Amniotic stem cell (primary cell): ENCODE measurements at regions not wholly inside any gene's neighbourhood (a gene's known extent, or its start where the extent isn't known, plus 50 kb on each side); places are given as distances from the start of the nearest gene placed in this dataset.

ENCODE experiments used
- DNase-seq: peaks from one replicate; lab custom pipeline; 2025; lab: John Stamatoyannopoulos, UW

GRCh38 chr18:40949114-40949950 is 1005.7 kb upstream of the PIK3C3 start:
- no peak for DNase-seq

GRCh38 chr18:40944576-40944975 is 1010.5 kb upstream of the PIK3C3 start:
- no peak for DNase-seq

GRCh38 chr18:40939656-40940515 is 1015.1 kb upstream of the PIK3C3 start:
- DNase-seq, result no peak

GRCh38 chr18:40938615-40939014 is 1016.4 kb upstream of the PIK3C3 start:
- DNase-seq, result no peak

- no peak for DNase-seq
Observed at GRCh38 chr18:40937386-40937785, 1017.6 kb upstream of the PIK3C3 start.

DNA sequence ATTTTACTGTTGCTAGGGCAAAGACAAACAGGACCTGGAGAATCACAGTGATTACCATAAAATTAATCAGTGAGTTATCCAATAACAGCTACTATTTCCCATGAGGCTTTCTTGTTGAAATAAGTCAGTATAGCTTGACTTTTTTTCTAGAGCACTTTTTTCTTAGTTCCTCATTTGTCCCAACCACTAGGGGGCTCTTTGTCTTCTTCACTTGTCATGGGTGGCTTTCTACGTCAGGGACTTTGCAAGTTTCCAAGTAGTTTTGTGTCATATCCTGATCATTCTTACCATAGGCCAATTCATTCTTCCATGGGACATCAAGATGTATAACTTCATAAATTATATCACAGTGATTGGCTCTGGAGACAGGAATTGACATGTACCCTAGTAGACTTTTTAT is 1019.6 kb upstream of the PIK3C3 start:
- no peak for DNase-seq

DNA sequence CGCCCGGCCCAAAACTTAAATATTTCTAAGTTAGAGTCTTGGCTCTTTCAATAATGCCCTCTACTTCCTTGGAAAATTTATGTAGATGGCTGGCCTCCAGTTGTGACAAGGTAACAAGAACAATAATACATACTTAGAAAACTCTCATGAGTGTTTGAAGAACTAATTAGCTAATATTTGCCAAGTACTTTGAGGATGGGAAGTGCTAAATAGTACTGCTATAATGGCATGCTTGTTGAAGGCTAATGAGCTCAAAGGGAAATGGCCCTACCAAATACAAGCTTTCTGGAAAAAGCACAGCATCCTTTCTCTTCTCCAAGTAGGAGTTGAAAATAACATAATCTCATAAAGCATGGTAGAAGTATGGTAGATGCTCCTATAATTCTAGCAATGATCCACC is 1022.2 kb upstream of the PIK3C3 start:
- no peak for DNase-seq

DNA sequence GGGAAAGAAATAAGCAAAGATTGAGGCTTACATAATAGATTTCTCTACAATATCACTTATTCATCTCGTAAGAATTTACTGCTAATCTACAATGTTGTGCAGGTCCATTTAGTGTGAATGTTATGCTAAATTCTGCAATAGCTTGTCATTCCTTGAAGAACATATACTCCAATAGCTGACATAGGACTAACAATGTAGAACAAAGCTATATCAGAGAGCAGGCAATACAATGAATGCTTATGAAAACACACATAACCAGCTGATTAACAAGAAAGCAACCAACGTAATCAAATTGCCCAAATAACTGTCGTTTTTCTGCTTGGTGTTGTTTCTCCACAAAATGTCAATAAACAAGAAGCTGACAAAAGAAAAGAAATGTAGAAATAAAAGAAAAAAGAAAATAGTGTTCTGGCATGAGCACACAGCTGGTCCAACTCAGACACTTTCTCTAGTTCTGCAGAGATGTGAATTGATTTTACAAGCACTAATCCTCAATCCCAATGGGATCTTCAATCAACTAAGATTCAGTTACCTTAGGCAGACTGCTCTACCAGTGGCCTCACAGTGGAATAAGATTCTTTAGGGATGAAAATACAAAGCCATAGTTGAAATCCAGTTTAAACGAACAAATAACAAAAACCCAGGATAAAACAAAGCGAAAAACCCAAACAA is 1024.7 kb upstream of the PIK3C3 start:
- DNase-seq, result no peak

DNA sequence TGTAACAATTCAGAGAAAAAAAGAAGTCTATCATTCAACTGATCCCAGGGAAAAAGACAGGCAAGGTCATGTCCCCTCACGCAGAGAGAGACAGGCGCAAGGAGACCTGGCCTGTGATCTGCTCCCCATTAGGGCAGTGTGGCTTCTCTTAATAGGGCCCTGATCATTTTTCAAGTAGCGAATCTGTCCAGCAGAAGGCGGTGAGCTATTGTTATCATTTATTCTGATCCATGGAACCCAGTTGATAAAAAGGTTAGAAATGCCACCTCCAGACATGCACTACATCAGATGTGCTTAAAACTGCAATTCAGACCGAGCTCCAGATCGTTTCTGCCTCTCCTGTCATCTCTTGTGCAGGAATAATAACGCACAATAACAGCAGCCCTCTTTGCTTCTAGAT is 1025.6 kb upstream of the PIK3C3 start:
- no peak for DNase-seq

GRCh38 chr18:40926679-40927078 is 1028.4 kb upstream of the PIK3C3 start:
- DNase-seq, result no peak

DNA sequence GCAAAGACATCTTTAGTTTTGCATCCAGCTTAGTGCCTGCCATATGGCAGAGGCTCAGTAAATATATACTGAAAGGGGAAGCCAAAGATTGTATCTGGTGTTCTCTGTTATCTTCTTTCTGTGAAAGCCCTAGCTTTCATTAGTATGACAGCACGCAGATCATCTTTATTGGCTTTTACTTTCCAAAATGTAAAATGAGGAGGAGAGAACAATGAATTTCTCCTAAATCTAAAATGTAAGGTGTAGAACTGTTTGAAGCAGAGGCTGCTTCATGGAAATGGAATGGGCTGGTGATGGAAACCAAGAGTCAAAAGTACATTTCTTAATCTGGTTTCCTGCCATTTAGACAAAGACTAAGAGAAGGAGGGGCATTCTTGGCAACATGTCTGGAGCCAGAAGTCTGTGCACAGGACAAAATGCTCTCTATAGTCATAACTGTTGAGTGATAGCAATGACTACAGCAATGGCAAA is 1029.9 kb upstream of the PIK3C3 start:
- no peak for DNase-seq

DNA sequence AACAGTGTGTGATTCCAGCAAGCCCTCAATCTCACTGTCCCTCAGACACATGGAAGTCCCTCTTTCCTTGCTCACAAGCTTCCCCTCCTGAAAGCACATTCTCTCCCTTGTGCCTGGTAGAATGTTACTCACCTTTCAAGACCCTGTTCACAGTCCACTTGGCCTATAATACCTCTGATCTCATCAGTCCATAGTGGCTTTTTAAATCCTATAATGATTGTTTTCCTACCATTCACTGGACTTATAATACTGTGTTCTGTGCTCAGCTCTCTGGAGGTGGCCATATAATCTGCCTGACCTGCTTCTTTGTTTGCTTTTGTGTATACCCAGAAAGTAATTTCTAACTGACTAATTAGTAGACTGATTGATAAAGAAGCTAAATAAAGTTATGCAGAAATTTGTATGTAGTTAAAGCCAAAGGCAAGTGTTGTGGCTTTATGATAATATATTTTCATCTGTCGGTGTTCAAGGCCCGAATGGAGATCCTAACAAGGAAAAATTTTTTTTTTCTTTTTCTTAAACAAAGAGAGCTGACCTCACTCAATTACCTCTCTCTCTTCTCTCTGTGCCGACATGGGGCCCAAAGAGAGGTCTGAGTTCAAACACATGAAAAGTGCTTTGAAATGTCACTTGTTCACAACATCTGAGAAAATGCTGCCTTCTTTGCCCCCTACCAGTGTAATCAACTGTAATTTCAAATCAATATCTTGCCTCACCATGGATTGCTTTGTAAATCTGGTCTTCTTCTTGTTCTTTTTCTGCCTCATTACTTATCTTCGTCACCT is 1033.0 kb upstream of the PIK3C3 start:
- no peak for DNase-seq

DNA sequence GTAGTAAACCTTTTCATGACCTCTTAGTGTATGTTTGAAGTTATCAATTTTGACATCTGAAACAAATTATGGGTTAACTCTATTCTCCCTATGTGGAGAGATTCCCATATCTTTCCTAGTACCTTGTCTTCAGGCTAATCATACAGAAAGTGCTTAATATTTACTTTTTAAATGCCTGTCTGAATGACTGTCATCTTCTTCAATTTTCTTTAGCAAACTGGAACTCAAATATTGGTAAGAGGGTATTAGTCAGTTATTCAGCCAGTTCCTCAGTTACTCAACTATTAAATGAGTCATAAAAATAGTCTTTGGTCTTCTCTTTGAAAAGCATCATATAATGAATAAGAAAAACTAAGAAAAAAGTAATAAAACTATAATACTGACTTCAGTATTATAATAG is 1038.0 kb upstream of the PIK3C3 start:
- DNase-seq, result no peak

GRCh38 chr18:40915724-40916123 is 1039.3 kb upstream of the PIK3C3 start:
- DNase-seq, result no peak

GRCh38 chr18:40911582-40912254 is 1043.3 kb upstream of the PIK3C3 start:
- DNase-seq, result peak; percentile 3

GRCh38 chr18:40911041-40911440 is 1044.0 kb upstream of the PIK3C3 start:
- DNase-seq, result no peak

DNA sequence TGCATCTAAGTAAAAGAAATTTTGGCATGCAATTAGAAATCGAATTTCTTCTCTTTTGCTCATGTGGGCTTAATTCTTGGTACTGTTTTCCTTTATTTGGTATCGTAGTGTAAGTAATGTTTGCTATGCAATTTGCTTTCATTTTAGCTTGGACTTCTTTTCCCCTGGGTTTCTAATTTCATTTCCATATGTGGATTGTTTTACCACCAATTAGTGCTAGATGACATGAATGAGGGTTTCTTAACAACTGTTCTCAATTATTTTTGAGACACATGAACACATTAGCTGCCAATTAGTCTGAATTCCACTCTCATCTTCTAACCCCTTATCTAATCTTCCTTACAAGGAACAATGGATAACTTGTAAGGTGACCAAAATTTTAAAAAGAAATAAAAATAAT is 1047.2 kb upstream of the PIK3C3 start:
- DNase-seq, result no peak

DNA sequence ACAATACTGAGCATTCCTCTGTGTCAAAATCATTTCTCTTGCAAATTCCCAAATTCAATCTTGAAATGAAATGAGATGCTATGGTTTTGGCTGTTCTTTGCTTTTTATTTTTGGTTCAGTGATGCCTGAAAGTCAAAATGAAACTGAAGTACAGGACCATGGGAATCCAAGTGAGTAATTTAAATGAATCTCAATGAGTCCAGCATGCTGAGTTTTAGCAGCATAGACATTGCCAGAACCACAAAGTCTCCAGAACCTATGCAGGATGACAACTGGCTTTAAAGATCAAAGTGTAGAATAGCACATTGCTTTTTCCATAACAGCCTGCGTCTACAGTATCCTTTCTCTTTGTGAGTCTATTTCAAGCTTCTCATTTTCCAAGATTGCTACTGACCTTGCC is 1050.7 kb upstream of the PIK3C3 start:
- DNase-seq, result no peak

DNA sequence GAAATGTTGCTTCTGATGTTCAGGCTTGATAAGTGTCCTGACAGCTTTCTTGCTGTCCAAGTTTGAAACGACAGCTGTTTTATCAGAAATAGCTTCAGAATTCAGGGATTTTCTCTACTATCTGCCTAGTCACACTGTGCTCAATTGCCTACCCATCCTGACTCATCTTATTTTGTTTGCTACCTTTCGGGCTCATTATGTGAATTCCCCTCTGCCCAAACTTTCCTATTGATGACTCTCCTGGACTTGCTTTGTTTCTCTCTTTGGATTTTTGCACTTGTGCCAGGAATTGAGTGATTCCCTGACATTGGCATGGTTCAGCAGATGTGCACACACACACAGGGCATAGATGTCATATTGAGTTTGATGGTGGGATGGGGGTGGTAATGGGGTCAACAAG is 1052.6 kb upstream of the PIK3C3 start:
- DNase-seq, result no peak

DNA sequence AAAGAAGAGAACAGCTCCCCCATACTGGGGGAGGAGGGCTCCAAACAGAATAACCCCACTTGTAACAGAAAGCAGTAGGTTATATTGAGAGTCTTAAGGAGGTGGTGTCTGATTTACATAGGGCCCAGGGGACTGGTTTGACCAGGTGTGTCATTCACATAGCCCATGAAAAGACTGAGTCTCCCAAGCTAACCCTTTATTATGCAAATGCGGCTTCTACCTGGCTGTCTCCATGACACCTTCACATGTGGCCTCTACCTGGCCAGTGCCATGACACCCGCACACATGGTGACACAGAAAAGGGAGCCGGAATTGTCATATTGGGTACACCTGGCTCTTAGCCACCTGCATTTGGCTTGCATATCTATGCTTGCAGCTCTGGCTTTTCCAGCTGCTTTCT is 1057.2 kb upstream of the PIK3C3 start:
- DNase-seq, result no peak

DNA sequence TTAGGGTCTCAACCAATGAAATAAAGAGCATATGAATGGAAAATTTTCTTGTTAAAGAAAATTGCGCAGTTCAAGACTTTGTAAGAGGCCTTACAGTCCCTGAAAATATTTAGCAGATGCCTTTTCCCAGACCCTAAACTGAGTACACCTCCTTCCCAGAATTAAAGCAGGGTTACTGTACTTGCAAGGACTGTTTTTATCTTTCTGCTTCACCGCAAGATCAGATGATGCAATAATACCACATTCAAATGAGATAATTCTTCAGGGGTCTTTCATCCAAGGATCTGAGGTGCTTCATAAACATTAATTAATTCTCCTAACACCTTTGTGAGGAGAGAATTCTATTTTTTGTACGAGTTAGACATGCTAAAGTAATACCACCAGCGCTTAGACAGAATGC is 1071.8 kb upstream of the PIK3C3 start:
- no peak for DNase-seq
